Trophoblast cell (in vitro differentiated cells and primary cell): ENCODE measurements at regions not wholly inside any gene's neighbourhood (a gene's known extent, or its start where the extent isn't known, plus 50 kb on each side); places are given as distances from the start of the nearest gene placed in this dataset.

Source experiments
- DNase-seq, 2 donors: peaks; one replicate each; pipeline ENCODE4 v3.0.0-alpha.2; 2016
- H2AFZ ChIP-seq: 2 replicates; pipeline ENCODE4 v1.6.1; 2013; ENCODE audit warnings: low read length, moderate library complexity, mild to moderate bottlenecking; ENCODE audit not compliant: insufficient read depth, poor library complexity
- H2AK5ac ChIP-seq: 2 replicates; pipeline ENCODE4 v1.6.1; 2013; ENCODE audit warnings: mild to moderate bottlenecking, low read length
- H2BK120ac ChIP-seq: 2 replicates; pipeline ENCODE4 v1.6.1; 2013; ENCODE audit warnings: low read length, mild to moderate bottlenecking, moderate library complexity; ENCODE audit not compliant: insufficient read depth, poor library complexity
- H2BK12ac ChIP-seq: 2 replicates; pipeline ENCODE4 v1.6.1; 2013; ENCODE audit warnings: mild to moderate bottlenecking, low read length, moderate library complexity
- H2BK5ac ChIP-seq: 2 replicates; pipeline ENCODE4 v1.6.1; 2013; ENCODE audit warnings: low read length, low read depth, moderate library complexity, mild to moderate bottlenecking; ENCODE audit not compliant: poor library complexity
- H3K14ac ChIP-seq: 2 replicates; pipeline ENCODE4 v1.6.1; 2013; ENCODE audit warnings: mild to moderate bottlenecking, low read length
- H3K18ac ChIP-seq: 2 replicates; pipeline ENCODE4 v1.6.1; 2013; ENCODE audit warnings: mild to moderate bottlenecking, low read length
- H3K23ac ChIP-seq: 2 replicates; pipeline ENCODE4 v1.6.1; 2013; ENCODE audit warnings: low read length
- H3K27ac ChIP-seq: 2 replicates; pipeline ENCODE4 v1.5.1; 2013; ENCODE audit warnings: low read depth, mild to moderate bottlenecking, inconsistent platforms, low read length, moderate library complexity
- H3K27me3 ChIP-seq: 2 replicates; pipeline ENCODE4 v1.6.1; 2013; ENCODE audit warnings: inconsistent platforms, mild to moderate bottlenecking, low read length, moderate library complexity; ENCODE audit not compliant: insufficient read depth
- H3K36me3 ChIP-seq, 2 experiments: 1 replicate in 1 of 2; 2 replicates in 1 of 2; pipeline ENCODE4 v1.6.1; 2013; ENCODE audit warnings: low read length in 2 of 2, mild to moderate bottlenecking in 2 of 2, moderate library complexity in 1 of 2; ENCODE audit not compliant: insufficient read depth in 2 of 2, control insufficient read depth in 1 of 2
- H3K4ac ChIP-seq: 2 replicates; pipeline ENCODE4 v1.6.1; 2013; ENCODE audit warnings: low read depth, mild to moderate bottlenecking, low read length, moderate library complexity
- H3K4me1 ChIP-seq, 2 experiments: 1 replicate in 1 of 2; 2 replicates in 1 of 2; pipeline ENCODE4 v1.6.1; 2013; ENCODE audit warnings: low read length in 2 of 2, mild to moderate bottlenecking in 2 of 2, moderate library complexity in 1 of 2; ENCODE audit not compliant: insufficient read depth in 2 of 2, control insufficient read depth in 1 of 2
- H3K4me2 ChIP-seq: 2 replicates; pipeline ENCODE4 v1.6.1; 2013; ENCODE audit warnings: inconsistent platforms, mild to moderate bottlenecking, low read length, moderate library complexity
- H3K4me3 ChIP-seq: 2 replicates; pipeline ENCODE4 v1.5.1; 2013; ENCODE audit warnings: mild to moderate bottlenecking, low read depth, low read length, inconsistent platforms
- H3K79me1 ChIP-seq: one replicate; pipeline ENCODE4 v1.6.1; 2013; ENCODE audit warnings: low read length
- H3K79me2 ChIP-seq: 2 replicates; pipeline ENCODE4 v1.6.1; 2013; ENCODE audit warnings: low read length, mild to moderate bottlenecking; ENCODE audit not compliant: control insufficient read depth, insufficient read depth, poor library complexity
- H3K9ac ChIP-seq: 2 replicates; pipeline ENCODE4 v1.6.1; 2013; ENCODE audit warnings: mild to moderate bottlenecking, low read length
- H3K9me3 ChIP-seq: 2 replicates; pipeline ENCODE4 v1.6.1; 2013; ENCODE audit warnings: low read depth, mild to moderate bottlenecking, control low read depth, inconsistent platforms, low read length; ENCODE audit not compliant: insufficient read depth
- H4K12ac ChIP-seq: 2 replicates; pipeline ENCODE4 v1.6.1; 2013; ENCODE audit warnings: low read depth, mild to moderate bottlenecking, low read length, moderate library complexity
- H4K8ac ChIP-seq: 2 replicates; pipeline ENCODE4 v1.6.1; 2013; ENCODE audit warnings: low read depth, mild to moderate bottlenecking, low read length, moderate library complexity
- H4K91ac ChIP-seq: one replicate; pipeline ENCODE4 v1.6.1; 2013; ENCODE audit warnings: low read depth, mild to moderate bottlenecking, low read length, moderate library complexity
- whole genome bisulfite sequencing: extraction: QIAGEN DNeasy Blood & Tissue Kit; methylation state at CpG from one replicate; pipeline ENCODE4 v1.1.7; 2013; ENCODE audit warnings: missing lambda C conversion rate; ENCODE audit not compliant: insufficient read length, insufficient coverage; ENCODE audit errors: extremely low coverage; 5-methylcytosine and 5-hydroxymethylcytosine counted together

DNA sequence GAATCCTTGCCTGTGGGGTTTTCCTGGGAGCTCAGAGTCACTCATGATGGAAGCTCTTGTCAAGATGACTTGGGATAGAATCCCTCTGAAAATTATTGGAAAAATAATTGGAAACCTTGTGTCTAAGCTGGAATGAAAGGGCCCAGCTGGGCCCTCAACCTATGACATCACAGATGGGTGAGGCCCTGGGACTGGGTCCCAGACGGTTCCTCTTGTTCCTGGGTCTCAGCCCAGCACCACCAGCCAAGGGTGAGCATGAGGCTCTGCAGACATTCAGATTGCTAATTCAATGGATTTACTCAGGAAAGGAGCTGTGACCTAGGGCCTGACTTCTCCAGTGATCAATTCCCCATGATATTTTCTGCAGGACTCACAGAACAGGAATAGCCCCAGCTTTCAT lies 188.3 kb upstream of the MYT1L start:
- no CpG with 5 or more reads among the region's 1 CpG for WGBS

DNA sequence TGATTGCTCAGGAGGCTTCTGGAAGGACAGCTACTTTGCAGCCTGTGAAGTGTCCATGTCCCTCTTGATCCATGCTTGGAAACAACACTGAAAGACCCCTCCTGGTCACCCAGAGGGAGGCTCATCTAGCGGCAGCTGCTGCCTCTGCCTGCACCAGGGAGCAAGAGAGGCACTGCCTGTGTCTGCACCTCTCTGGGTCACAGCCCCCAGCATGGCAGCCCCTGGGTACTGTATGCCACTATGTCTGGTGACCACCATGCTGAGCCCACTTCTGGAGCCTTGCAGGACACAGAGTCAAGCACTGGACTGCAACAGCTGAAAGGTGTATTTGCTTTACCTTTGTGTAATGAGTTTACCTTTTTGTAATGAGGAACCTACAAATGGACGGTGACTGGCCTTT lies 186.3 kb upstream of the MYT1L start:
- Histone ChIP-seq H2BK5ac (no peak overlapping the region), H3K4me2 (no peak overlapping the region), H3K79me1 (no peaks in the 10 kb centered on the region), H3K36me3 (no peaks in the 10 kb centered on the region), H3K4me1 (no peaks in the 10 kb centered on the region), H3K27me3 (no peaks in the 10 kb centered on the region), H3K4ac (no peak overlapping the region), H4K91ac (no peak overlapping the region), H3K9me3 (peaks cover 1% of the 10 kb centered on the region), H3K14ac (no peak overlapping the region), H3K9ac (no peak overlapping the region), H3K79me2 (no peaks in the 10 kb centered on the region), H2BK120ac (no peak overlapping the region), H2AFZ (no peak overlapping the region), H3K4me3 (no peak overlapping the region), H2AK5ac (no peak overlapping the region), H3K18ac (no peak overlapping the region), H2BK12ac (no peak overlapping the region), H4K8ac (no peak overlapping the region), H4K12ac (no peak overlapping the region), H3K27ac (no peak overlapping the region), H3K23ac (no peak overlapping the region)
- DNase-seq: no peak
- WGBS: no CpG with 5 or more reads among the region's 2 CpGs

More for the DNA sequence above, 188.3 kb upstream of the MYT1L start:
- no peak overlapping the region for H2BK120ac ChIP-seq
- H2AFZ ChIP-seq: no peak overlapping the region
- no peak overlapping the region for H2AK5ac ChIP-seq
- no peak overlapping the region for H2BK5ac ChIP-seq
- no peaks in the 10 kb centered on the region for H3K4me1 ChIP-seq
- no peak overlapping the region for H4K12ac ChIP-seq
- no peaks in the 10 kb centered on the region for H3K79me1 ChIP-seq
- no peak overlapping the region for H3K4me3 ChIP-seq
- no peaks in the 10 kb centered on the region for H3K27me3 ChIP-seq
- no peak overlapping the region for H4K8ac ChIP-seq
- H3K27ac ChIP-seq: no peak overlapping the region
- no peak overlapping the region for H3K18ac ChIP-seq
- no peaks in the 10 kb centered on the region for H3K79me2 ChIP-seq
- H3K36me3 ChIP-seq: no peaks in the 10 kb centered on the region
- H3K23ac ChIP-seq: no peak overlapping the region
- no peak overlapping the region for H3K4ac ChIP-seq
- no peak for DNase-seq
- no peak overlapping the region for H3K9ac ChIP-seq
- H3K9me3 ChIP-seq: peaks cover 1% of the 10 kb centered on the region
- no peak overlapping the region for H2BK12ac ChIP-seq
- H3K4me2 ChIP-seq: no peak overlapping the region
- no peak overlapping the region for H4K91ac ChIP-seq
- H3K14ac ChIP-seq: no peak overlapping the region

DNA sequence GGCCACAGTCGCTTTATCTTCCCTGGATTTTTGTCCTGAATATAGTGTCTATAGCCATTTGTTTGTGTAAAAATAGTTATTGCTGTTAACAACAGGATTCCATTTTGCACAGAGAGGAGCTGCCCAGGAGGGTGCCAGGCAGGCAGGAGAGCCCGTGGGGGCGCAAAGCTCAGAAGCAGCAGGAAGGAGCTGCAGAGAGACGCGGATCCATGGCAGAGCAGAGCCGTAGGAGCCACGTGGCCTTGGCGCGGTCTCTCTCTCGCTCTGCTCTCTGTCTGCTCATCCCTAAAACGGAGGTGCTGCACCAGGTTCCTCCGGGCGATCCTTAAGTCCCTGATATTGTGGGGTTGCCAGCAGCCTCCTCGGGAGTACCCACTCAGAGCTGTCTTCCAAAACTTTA lies 185.3 kb upstream of the MYT1L start:
- Histone ChIP-seq H2BK120ac (no peak overlapping the region), H3K4ac (no peak overlapping the region), H2BK5ac (no peak overlapping the region), H4K91ac (no peak overlapping the region), H3K4me3 (no peak overlapping the region), H3K4me1 (no peaks in the 10 kb centered on the region), H4K8ac (no peak overlapping the region), H2AFZ (no peak overlapping the region), H3K14ac (no peak overlapping the region), H3K27ac (no peak overlapping the region), H2AK5ac (no peak overlapping the region), H3K79me1 (no peaks in the 10 kb centered on the region), H3K79me2 (no peaks in the 10 kb centered on the region), H2BK12ac (no peak overlapping the region), H3K27me3 (no peaks in the 10 kb centered on the region), H3K9ac (no peak overlapping the region), H3K36me3 (no peaks in the 10 kb centered on the region), H4K12ac (no peak overlapping the region), H3K18ac (no peak overlapping the region), H3K9me3 (no peaks in the 10 kb centered on the region), H3K23ac (no peak overlapping the region), H3K4me2 (no peak overlapping the region)
- WGBS: no CpG with 5 or more reads among the region's 14 CpGs
- DNase-seq: no peak

DNA sequence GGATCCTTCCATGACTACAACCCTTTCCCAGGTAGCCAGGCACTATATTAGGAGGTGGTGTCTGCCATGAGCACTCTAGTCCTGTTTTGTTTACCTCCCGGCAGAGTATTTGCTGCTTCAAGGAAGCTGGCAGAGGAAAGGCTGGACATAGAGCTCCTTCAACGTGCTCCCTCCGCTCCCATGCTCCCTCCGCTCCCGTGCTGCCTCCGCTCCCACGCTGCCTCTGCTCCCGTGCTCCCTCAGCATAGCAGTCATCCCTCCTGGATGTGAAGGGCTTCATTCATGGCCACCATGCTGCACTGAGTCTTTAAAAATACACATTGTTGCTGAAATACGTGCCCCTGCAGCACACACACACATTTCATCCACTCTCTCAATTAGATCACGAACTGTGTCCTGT lies 181.9 kb upstream of the MYT1L start:
- Histone ChIP-seq H3K14ac (no peak overlapping the region), H3K23ac (peak overlapping the region; percentile 87), H3K4me3 (no peak overlapping the region), H3K36me3 (no peaks in the 10 kb centered on the region), H3K18ac (no peak overlapping the region), H3K79me1 (no peaks in the 10 kb centered on the region), H3K9ac (no peak overlapping the region), H2BK5ac (no peak overlapping the region), H3K4me2 (no peak overlapping the region), H2AK5ac (no peak overlapping the region), H4K91ac (no peak overlapping the region), H3K27ac (no peak overlapping the region), H3K27me3 (no peaks in the 10 kb centered on the region), H3K4ac (no peak overlapping the region), H2AFZ (no peak overlapping the region), H2BK120ac (no peak overlapping the region), H4K8ac (no peak overlapping the region), H3K4me1 (no peaks in the 10 kb centered on the region), H4K12ac (no peak overlapping the region), H2BK12ac (no peak overlapping the region), H3K9me3 (no peaks in the 10 kb centered on the region), H3K79me2 (no peaks in the 10 kb centered on the region)
- no CpG with 5 or more reads among the region's 10 CpGs for WGBS
- no peak for DNase-seq
